ENCODE measurements at regions not wholly inside any gene's neighbourhood (a gene's known extent, or its start where the extent isn't known, plus 50 kb on each side); places are given as distances from the start of the nearest gene placed in this dataset.
"Not testable (repeated sequence)": the region's sequence is repeated elsewhere in the genome, so short reads cannot be mapped to it uniquely, and the experiment has no call there.

DNA sequence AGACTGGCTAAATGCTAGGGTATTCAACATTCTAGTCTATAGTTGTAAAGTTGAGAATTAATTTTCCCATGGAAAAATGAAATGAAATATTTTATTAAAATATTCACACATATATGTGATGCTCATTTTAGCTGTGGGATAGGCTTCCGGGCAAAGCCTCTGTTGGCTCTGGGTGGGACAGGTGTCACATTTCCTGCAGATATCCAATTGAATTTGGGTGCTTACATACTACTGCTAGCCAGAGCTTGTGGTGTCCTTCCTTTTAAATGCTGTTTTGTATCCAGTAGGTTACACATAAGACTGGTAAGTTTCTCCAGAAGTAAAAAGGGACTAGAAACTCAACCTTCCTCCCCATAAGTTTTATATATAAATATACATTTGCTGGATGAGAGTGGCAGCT, 73.8 kb downstream of the RPRM start:
- no peak overlapping the region for H3K27ac Mint-ChIP-seq (ENCODE audit: unreplicated experiment)
- H3K27me3 Mint-ChIP-seq (ENCODE audit: unreplicated experiment) = no peaks in the 10 kb centered on the region
- DNase-seq (ENCODE audit: low spot score) = no peak
- no peaks in the 10 kb centered on the region for H3K4me1 Mint-ChIP-seq (ENCODE audit: unreplicated experiment)
- no peaks in the 10 kb centered on the region for H3K9me3 Mint-ChIP-seq (ENCODE audit: unreplicated experiment)
- TF ChIP-seq, protein P1, sequence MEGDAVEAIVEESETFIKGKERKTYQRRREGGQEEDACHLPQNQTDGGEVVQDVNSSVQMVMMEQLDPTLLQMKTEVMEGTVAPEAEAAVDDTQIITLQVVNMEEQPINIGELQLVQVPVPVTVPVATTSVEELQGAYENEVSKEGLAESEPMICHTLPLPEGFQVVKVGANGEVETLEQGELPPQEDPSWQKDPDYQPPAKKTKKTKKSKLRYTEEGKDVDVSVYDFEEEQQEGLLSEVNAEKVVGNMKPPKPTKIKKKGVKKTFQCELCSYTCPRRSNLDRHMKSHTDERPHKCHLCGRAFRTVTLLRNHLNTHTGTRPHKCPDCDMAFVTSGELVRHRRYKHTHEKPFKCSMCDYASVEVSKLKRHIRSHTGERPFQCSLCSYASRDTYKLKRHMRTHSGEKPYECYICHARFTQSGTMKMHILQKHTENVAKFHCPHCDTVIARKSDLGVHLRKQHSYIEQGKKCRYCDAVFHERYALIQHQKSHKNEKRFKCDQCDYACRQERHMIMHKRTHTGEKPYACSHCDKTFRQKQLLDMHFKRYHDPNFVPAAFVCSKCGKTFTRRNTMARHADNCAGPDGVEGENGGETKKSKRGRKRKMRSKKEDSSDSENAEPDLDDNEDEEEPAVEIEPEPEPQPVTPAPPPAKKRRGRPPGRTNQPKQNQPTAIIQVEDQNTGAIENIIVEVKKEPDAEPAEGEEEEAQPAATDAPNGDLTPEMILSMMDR (IDR thresholded peaks at IDR 0.05; ENCODE audit: unreplicated experiment) = no peak
- H3K4me3 Mint-ChIP-seq (ENCODE audit: unreplicated experiment) = no peak overlapping the region
- no peaks in the 10 kb centered on the region for H3K36me3 Mint-ChIP-seq (ENCODE audit: low read depth, unreplicated experiment)

DNA sequence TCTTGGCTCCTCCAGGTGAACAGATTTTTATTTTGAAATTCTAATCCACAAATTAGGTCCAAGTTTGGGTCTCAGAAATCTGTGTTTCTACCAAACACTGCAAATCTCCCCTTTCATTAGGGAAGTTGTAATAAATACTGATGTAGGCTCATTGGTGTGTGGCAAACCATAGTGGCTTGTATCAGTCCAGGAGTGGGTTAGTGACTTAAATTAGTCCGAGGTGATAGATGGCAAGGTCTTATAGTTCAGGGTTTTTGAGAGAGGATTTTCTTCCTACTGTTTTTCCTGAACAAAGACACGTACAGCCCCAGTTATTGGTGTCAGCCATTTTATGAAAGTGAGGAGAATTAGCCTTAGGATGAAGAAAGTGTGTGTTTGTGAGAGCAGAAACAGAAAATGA, 74.6 kb downstream of the RPRM start:
- H3K4me1 Mint-ChIP-seq (ENCODE audit: unreplicated experiment) = no peaks in the 10 kb centered on the region
- TF ChIP-seq, protein P1 (IDR thresholded peaks at IDR 0.05; ENCODE audit: unreplicated experiment) = no peak
- no peaks in the 10 kb centered on the region for H3K27me3 Mint-ChIP-seq (ENCODE audit: unreplicated experiment)
- peak overlapping the region; percentile 13 for H3K4me3 Mint-ChIP-seq (ENCODE audit: unreplicated experiment)
- H3K36me3 Mint-ChIP-seq (ENCODE audit: low read depth, unreplicated experiment) = no peaks in the 10 kb centered on the region
- no peak overlapping the region for H3K27ac Mint-ChIP-seq (ENCODE audit: unreplicated experiment)
- no peaks in the 10 kb centered on the region for H3K9me3 Mint-ChIP-seq (ENCODE audit: unreplicated experiment)
- no peak for DNase-seq (ENCODE audit: low spot score)

DNA sequence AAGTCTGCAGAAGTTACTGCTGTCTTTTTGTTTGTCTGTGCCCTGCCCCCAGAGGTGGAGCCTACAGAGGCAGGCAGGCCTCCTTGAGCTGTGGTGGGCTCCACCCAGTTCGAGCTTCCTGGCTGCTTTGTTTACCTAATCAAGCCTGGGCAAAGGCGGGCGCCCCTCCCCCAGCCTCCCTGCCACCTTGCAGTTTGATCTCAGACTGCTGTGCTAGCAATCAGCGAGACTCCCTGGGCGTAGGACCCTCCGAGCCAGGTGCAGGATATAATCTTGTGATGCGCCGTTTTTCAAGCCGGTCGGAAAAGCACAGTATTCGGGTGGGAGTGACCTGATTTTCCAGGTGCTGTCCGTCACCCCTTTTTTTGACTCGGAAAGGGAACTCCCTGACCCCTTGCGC, 75.2 kb downstream of the RPRM start:
- peak overlapping the region; percentile 13 for H3K4me3 Mint-ChIP-seq (ENCODE audit: unreplicated experiment)
- not testable (repeated sequence) for H3K27me3 Mint-ChIP-seq (ENCODE audit: unreplicated experiment); H3K9me3 Mint-ChIP-seq (ENCODE audit: unreplicated experiment); H3K36me3 Mint-ChIP-seq (ENCODE audit: low read depth, unreplicated experiment); H3K27ac Mint-ChIP-seq (ENCODE audit: unreplicated experiment); H3K4me1 Mint-ChIP-seq (ENCODE audit: unreplicated experiment); DNase-seq (ENCODE audit: low spot score)

DNA sequence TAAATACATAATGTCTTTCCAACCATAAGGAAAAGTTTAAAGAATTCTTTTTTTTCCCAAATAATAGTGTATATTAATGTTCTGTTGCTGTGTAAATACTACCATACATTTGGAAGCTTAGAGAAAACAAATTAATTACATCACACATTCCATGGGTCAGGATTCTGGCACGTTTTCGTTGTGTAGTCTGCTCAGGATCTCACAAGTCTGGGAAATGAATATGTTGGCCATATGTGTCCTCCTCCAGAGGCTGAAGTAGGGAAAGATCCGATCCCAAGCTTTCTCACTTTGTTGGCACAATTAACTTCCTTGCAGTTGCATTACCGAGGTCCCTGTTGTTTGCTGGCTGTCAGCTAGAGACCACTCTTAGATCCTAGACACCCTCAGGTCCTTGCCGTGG, 83.9 kb downstream of the RPRM start:
- no peak for DNase-seq (ENCODE audit: low spot score)
- Mint-ChIP-seq H3K4me1 (ENCODE audit: unreplicated experiment) (no peaks in the 10 kb centered on the region), H3K9me3 (ENCODE audit: unreplicated experiment) (no peaks in the 10 kb centered on the region), H3K27me3 (ENCODE audit: unreplicated experiment) (no peaks in the 10 kb centered on the region), H3K36me3 (ENCODE audit: low read depth, unreplicated experiment) (no peaks in the 10 kb centered on the region), H3K4me3 (ENCODE audit: unreplicated experiment) (no peak overlapping the region), H3K27ac (ENCODE audit: unreplicated experiment) (no peak overlapping the region)
- TF ChIP-seq, protein P1 (IDR thresholded peaks at IDR 0.05; ENCODE audit: unreplicated experiment) = no peak

DNA sequence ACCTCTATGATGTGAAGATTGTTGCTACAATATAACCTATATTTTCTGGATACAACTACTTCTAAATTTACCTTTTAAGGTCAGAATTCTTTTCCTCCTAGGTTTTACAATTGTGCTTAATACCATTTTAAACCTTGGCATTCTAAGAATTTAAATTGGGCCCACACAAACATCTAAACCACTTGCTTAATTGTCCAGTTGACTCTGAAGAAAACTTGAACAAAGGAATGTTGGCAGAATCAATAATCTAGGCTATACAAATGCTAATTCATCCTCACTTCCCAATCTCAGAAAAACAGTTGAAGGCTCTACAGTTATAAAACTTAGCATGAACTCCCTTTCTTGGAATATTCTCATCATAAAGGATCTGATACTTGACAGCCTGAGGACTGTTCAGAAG, 84.3 kb downstream of the RPRM start:
- no peak overlapping the region for H3K4me3 Mint-ChIP-seq (ENCODE audit: unreplicated experiment)
- H3K27ac Mint-ChIP-seq (ENCODE audit: unreplicated experiment) = no peak overlapping the region
- TF ChIP-seq, protein P1 (IDR thresholded peaks at IDR 0.05; ENCODE audit: unreplicated experiment) = no peak
- DNase-seq (ENCODE audit: low spot score) = no peak
- no peaks in the 10 kb centered on the region for H3K27me3 Mint-ChIP-seq (ENCODE audit: unreplicated experiment)
- H3K9me3 Mint-ChIP-seq (ENCODE audit: unreplicated experiment) = no peaks in the 10 kb centered on the region
- H3K36me3 Mint-ChIP-seq (ENCODE audit: low read depth, unreplicated experiment) = no peaks in the 10 kb centered on the region
- no peaks in the 10 kb centered on the region for H3K4me1 Mint-ChIP-seq (ENCODE audit: unreplicated experiment)

DNA sequence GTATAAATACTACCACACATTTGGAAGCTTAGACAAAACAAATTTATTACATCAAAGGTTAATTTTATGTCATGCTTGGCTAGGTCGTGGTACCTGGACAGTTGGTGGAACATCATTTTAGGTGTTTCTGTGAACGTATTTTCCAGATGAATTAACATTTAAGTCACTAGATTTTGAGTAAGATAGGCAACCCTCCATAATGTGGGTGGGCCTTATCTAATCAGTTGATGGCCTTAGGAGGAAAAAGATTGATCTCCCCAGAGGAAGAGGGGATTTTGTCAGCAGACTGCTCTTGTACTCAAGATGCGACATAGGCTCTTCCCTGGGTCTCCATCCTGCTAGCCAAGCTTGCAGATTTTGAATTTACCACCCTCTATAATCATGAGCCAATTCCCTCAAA, 85.0 kb downstream of the RPRM start:
- Mint-ChIP-seq H3K27me3 (ENCODE audit: unreplicated experiment) (no peaks in the 10 kb centered on the region), H3K4me3 (ENCODE audit: unreplicated experiment) (no peak overlapping the region), H3K36me3 (ENCODE audit: low read depth, unreplicated experiment) (no peaks in the 10 kb centered on the region), H3K9me3 (ENCODE audit: unreplicated experiment) (no peaks in the 10 kb centered on the region), H3K27ac (ENCODE audit: unreplicated experiment) (no peak overlapping the region), H3K4me1 (ENCODE audit: unreplicated experiment) (no peaks in the 10 kb centered on the region)
- TF ChIP-seq, protein P1 (IDR thresholded peaks at IDR 0.05; ENCODE audit: unreplicated experiment) = no peak
- no peak for DNase-seq (ENCODE audit: low spot score)
